ENCODE measurements at regions not wholly inside any gene's neighbourhood (a gene's known extent, or its start where the extent isn't known, plus 50 kb on each side); places are given as distances from the start of the nearest gene placed in this dataset.

- TF ChIP-seq POLR2AphosphoS5 (IDR thresholded peaks at IDR 0.05): no peak
- no peak for TF ChIP-seq CTCF (IDR thresholded peaks at IDR 0.05)
- no peak for TF ChIP-seq POLR2A (IDR thresholded peaks at IDR 0.05)
- no peak for TF ChIP-seq EP300 (IDR thresholded peaks at IDR 0.05)
Measured at GRCh38 chr12:45561488-45561887, 168.0 kb upstream of the ARID2 start.

Measured in suprapubic skin (tissue), 4 donors.